ENCODE measurements at regions not wholly inside any gene's neighbourhood (a gene's known extent, or its start where the extent isn't known, plus 50 kb on each side); places are given as distances from the start of the nearest gene placed in this dataset.

GRCh38 chr3:94307588-94307987 is 244.7 kb downstream of the NSUN3 start:
- TF ChIP-seq ZNF274 (IDR thresholded peaks at IDR 0.05; ENCODE audit: low read depth, low read length) (no peak), SUZ12 (IDR thresholded peaks at IDR 0.05; ENCODE audit: extremely low read depth, insufficient read depth, insufficient read length) (no peak)
